ENCODE measurements at regions not wholly inside any gene's neighbourhood (a gene's known extent, or its start where the extent isn't known, plus 50 kb on each side); places are given as distances from the start of the nearest gene placed in this dataset.

DNA sequence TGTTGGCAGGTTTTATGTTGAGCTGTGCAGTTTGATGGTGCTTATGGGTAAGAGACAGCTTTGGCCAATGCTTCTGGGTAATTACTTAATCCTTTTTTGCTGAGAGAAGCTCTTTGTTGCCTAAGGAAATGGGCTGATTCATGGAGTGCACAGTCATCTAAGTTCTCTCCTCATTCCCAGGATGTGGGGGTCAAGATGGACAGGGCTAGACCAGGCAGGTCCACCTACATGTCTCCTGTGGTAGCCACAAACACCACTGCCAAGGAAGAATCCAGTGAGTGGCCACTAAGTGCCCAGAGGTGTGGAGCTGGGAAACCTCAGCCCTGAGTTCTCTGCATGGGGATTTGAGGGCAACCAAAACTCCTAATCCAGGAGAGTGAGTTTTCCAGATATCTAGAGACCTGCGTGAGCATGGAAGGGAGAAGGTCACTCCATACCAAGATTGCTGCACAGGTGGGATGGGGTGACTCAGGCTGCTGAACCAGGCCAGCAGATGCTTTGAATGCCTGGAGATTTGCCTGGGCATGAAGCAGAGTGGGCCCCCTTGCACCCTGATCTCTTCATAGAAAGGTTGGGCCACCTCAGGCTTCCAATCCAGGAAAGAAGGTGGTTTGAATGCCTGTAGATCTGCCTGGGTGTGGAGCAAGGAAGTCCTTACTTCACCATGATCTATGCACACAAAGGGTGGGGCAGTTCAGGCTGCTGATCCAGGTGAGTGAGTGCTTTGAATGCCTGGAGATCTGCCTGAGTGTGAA, 234.8 kb upstream of the GNPDA2 start:
- intact Hi-C loops (cut with DNase I), result no loop called here
- DNase-seq (ENCODE audit: low spot score), result no peak
- ATAC-seq, result no peak

- DNase-seq (ENCODE audit: low spot score) (no peak), ATAC-seq (no peak)
- intact Hi-C loops (cut with DNase I), result no loop called here
These were observed 205.4 kb upstream of the GNPDA2 start for GRCh38 chr4:44931720-44932119.

- no peak for ATAC-seq
- intact Hi-C loops (cut with DNase I), result no loop called here
These were observed 202.4 kb upstream of the GNPDA2 start for GRCh38 chr4:44928785-44929184.

GRCh38 chr4:44927399-44928380, 201.3 kb upstream of the GNPDA2 start:
- DNase-seq (ENCODE audit: low spot score), result no peak
- intact Hi-C loops (cut with DNase I), result no loop called here

More at GRCh38 chr4:44928785-44929184, 202.4 kb upstream of the GNPDA2 start:
- no peak for DNase-seq (ENCODE audit: low spot score)

DNA sequence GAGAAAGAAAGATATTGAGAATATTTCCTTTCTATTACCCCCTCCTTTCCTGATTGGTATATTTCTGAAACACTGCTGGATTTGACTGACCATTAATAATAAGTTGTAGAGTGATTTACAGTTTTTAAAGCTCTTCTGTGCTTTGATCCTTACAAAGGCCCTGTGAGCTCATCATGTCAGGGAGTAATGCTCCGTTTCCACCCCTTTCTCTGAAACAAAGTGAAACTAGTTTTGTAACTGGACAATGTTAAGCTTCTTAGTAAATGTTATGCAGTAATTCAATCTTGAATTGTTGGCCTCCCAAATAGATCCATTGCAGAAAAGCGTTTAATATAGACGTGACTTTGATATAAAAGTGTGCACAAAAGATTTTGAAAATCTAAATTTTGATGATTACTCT, 190.1 kb upstream of the GNPDA2 start:
- intact Hi-C loops (cut with DNase I), result no loop called here
- DNase-seq (ENCODE audit: low spot score) (no peak), ATAC-seq (peak; percentile 86)

More at GRCh38 chr4:44927399-44928380, 201.3 kb upstream of the GNPDA2 start:
- ATAC-seq, result no peak

- DNase-seq (ENCODE audit: low spot score) (no peak), ATAC-seq (no peak)
- intact Hi-C loops (cut with DNase I), result no loop called here
These were observed 188.4 kb upstream of the GNPDA2 start for GRCh38 chr4:44914748-44915147.

DNA sequence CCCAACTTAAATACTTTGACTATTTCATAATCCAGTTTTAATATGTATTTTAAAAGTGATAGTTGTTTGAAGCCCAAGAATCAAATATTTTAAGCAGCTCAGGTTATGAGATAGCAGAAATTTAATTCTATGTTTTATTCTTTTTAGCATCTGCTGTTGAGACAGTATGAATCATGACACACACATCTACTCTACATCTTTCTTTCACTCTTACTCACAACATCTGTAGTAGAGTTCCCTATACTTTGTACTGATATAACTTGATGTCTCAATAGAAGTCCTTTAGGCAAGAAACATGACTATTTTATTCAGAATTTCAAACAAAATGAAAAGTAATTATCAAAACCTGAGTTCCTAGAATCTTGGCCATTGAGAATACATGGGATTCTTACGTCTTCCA, 187.9 kb upstream of the GNPDA2 start:
- DNase-seq (ENCODE audit: low spot score), result no peak
- ATAC-seq, result no peak
- intact Hi-C loops (cut with DNase I), result no loop called here

DNA sequence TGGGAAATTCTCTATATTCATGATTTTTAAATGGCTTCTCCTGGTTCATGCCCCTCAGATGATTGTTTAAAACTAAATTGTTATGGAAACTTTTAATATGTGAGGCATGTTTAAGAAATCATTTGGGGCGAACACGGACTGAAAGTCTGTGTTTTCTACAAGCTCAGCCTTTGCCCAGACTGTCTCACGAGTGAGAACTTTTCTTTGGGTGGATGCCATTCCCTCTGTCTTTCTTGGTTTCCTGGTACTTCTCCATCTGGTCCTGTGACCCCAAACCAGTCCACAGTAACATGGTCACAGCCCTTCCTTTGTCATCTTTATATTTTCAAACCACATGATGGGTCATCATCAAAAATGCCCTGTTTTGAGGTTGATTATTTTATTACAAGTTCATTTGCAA, 186.6 kb upstream of the GNPDA2 start:
- no peak for DNase-seq (ENCODE audit: low spot score)
- peak; percentile 85 for ATAC-seq
- intact Hi-C loops (cut with DNase I), result no loop called here

DNA sequence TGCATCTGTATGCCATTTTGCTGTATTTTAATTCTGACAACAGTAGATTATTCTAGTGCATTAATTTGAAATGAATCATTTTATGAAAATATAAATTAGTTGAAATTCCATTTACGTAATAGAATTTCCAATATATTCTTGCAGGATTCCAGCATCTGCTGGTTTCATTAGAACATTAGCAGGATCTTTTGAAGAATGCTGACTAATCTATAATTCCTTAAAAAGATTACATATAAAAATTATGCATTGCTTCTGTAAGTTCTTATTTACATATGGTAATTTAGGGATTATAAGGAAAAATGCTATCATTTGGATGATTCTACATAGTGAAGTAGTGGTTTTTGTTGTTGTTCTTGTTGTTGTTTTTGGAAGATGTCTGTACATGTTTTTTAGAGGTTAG, 182.2 kb upstream of the GNPDA2 start:
- ATAC-seq (no peak), DNase-seq (ENCODE audit: low spot score) (no peak)
- intact Hi-C loops (cut with DNase I), result no loop called here

DNA sequence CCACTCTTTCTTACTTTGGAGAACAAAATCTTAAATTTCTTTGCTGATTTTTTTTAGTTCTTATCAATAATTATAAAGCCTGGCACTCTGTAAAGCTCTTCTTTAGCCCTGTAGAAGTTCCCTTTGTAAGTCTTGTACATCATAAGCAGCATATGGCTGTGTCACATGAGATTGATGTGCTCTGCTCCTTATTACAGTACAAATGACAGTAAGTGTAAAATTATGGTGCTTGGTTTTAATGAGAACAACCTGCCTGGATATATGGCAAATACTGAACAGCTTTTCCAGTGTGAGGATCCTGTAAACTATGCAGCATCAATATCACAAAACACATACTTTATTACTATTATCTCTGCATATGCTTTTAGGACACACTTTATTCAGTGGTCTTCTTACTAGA, 145.9 kb upstream of the GNPDA2 start:
- ATAC-seq, result no peak
- DNase-seq (ENCODE audit: low spot score), result no peak
- intact Hi-C loops (cut with DNase I), result no loop called here

GRCh38 chr4:44871133-44871532, 144.8 kb upstream of the GNPDA2 start:
- no peak for DNase-seq (ENCODE audit: low spot score)
- no peak for ATAC-seq
- intact Hi-C loops (cut with DNase I), result no loop called here

GRCh38 chr4:44869985-44870384, 143.6 kb upstream of the GNPDA2 start:
- DNase-seq (ENCODE audit: low spot score) (no peak), ATAC-seq (peak; percentile 13)
- intact Hi-C loops (cut with DNase I), result no loop called here

GRCh38 chr4:44869222-44869882, 143.0 kb upstream of the GNPDA2 start:
- intact Hi-C loops (cut with DNase I), result no loop called here
- ATAC-seq (peak; percentile 24), DNase-seq (ENCODE audit: low spot score) (no peak)

- DNase-seq (ENCODE audit: low spot score) (no peak), ATAC-seq (no peak)
- intact Hi-C loops (cut with DNase I), result loop anchor here (1.0 kb wide), 1 partner anchor 15 kb away; no protein-coding TSS in a partner anchor
These were observed 135.4 kb upstream of the GNPDA2 start for GRCh38 chr4:44861756-44862155.

- intact Hi-C loops (cut with DNase I), result no loop called here
- DNase-seq (ENCODE audit: low spot score) (no peak), ATAC-seq (no peak)
These were observed 133.1 kb upstream of the GNPDA2 start for GRCh38 chr4:44859477-44859876.

GRCh38 chr4:44848466-44848865, 122.1 kb upstream of the GNPDA2 start:
- intact Hi-C loops (cut with DNase I), result no loop called here
- DNase-seq (ENCODE audit: low spot score) (no peak), ATAC-seq (no peak)

- DNase-seq (ENCODE audit: low spot score), result no peak
- ATAC-seq, result no peak
- intact Hi-C loops (cut with DNase I), result no loop called here
These were observed 119.6 kb upstream of the GNPDA2 start for GRCh38 chr4:44845993-44846392.

DNA sequence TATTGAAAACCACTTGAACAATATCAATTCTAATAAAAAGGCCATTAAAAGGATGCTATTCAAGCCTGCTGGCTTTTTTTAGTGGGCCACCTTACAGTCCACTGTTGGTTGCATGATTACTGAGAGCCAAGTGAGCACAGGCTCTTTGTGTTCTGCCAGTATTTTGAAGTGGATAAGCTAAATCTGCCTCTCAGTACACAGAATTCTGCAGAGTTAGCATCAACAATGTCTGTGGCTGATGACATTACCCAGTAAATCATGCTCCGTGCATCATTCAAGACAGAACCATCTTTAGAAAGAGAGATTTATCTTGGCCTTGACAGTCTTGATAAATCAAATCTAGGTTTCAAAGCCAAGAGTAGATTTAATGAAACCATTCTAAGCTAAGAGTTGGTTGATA, 119.0 kb upstream of the GNPDA2 start:
- DNase-seq (ENCODE audit: low spot score), result no peak
- intact Hi-C loops (cut with DNase I), result no loop called here
- no peak for ATAC-seq

DNA sequence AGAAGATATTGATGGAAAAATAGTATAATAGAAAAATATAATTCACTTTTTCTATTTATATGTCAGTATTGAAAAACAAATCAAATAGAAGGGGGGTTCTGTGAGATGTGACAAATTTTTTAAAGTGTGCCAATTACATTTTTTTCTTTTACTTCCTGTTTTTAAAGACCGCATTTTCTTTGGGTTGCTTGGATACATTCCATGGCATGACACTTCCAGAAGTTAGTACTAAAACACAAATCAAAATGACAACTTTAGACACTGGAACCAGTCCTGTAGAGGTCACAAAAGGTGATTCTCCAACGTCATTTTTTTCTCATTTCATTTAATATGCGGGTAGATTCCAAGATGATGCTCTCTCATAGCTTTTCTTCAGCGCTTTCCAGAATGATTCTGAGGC, 116.2 kb upstream of the GNPDA2 start:
- intact Hi-C loops (cut with DNase I), result no loop called here
- DNase-seq (ENCODE audit: low spot score) (no peak), ATAC-seq (no peak)

DNA sequence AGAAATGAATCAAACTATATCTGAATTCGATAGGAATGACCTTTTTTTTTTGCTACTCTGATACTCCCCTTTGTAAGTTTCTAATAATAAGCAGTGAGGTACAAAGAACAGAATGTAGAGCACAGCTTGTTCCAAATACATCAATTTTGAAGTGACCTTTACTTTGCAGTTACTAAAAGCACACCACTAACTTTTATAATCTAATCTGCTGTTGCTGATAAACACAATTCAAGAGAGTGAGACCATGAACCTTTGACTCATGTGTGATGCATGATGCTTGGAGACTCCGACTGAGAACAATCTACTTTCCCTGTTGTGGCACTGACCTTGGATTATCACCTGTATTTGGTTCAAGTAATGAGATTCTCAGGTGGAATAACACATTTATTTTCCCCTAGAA, 91.6 kb upstream of the GNPDA2 start:
- no peak for DNase-seq (ENCODE audit: low spot score)
- no peak for ATAC-seq
- intact Hi-C loops (cut with DNase I), result no loop called here

Data from sciatic nerve (tissue), 2 donors.